Heart right ventricle (tissue), 16 donors: ENCODE measurements at regions not wholly inside any gene's neighbourhood (a gene's known extent, or its start where the extent isn't known, plus 50 kb on each side); places are given as distances from the start of the nearest gene placed in this dataset.

Source experiments
- ATAC-seq, 8 donors: fragments of 200-7000 bp; cut with Tn5 transposase; one replicate each; pipeline ENCODE4 v1.9.1; 2020; ENCODE audit warnings: mild to moderate bottlenecking in 8 of 8, moderate library complexity in 8 of 8, moderate number of reproducible peaks in 1 of 8
- DNase-seq, 2 donors: peaks; one replicate each; pipeline ENCODE4 v3.0.0-alpha.2; 2020
- H3K27ac ChIP-seq, 10 donors: fragments of 200-600 bp; sonication (generic) in 2 of 10; one replicate each; pipeline versions ENCODE4 v1.5.0 to v1.8.0; 2020 to 2022; ENCODE audit warnings: mild to moderate bottlenecking in 3 of 10
- H3K27me3 ChIP-seq, 7 donors: fragments of 200-600 bp; one replicate each; pipeline ENCODE4 v1.8.0; 2021 to 2022; ENCODE audit warnings: mild to moderate bottlenecking in 2 of 7
- H3K36me3 ChIP-seq, 9 donors: fragments of 200-600 bp; sonication (generic) in 1 of 9; one replicate each; pipeline versions ENCODE4 v1.5.0 to v1.8.0; 2020 to 2022; ENCODE audit warnings: mild to moderate bottlenecking in 2 of 9
- H3K4me1 ChIP-seq, 9 donors: fragments of 200-600 bp; sonication (generic) in 1 of 9; one replicate each; pipeline versions ENCODE4 v1.5.0 to v1.8.0; 2020 to 2022; ENCODE audit warnings: mild to moderate bottlenecking in 4 of 9
- H3K4me3 ChIP-seq, 10 donors: fragments of 200-600 bp; sonication (generic) in 2 of 10; one replicate each; pipeline versions ENCODE4 v1.5.0 to v1.8.0; 2020 to 2022; ENCODE audit warnings: mild to moderate bottlenecking in 7 of 10, moderate library complexity in 2 of 10
- H3K9me3 ChIP-seq, 11 donors: fragments of 200-600 bp in 10 of 11; sonication (generic) in 2 of 11; one replicate each; pipeline versions ENCODE4 v1.5.0 to v1.8.0; 2013 to 2022; ENCODE audit warnings: mild to moderate bottlenecking in 2 of 11, control low read depth in 1 of 11, moderate library complexity in 1 of 11
- CTCF ChIP-seq, 9 donors: fragments of 200-600 bp; sonication (generic) in 2 of 9; IDR thresholded peaks; one replicate each; pipeline versions ENCODE4 v1.5.0 to v1.8.0; 2021 to 2022; ENCODE audit warnings: antibody characterized with exemption in 9 of 9, mild to moderate bottlenecking in 5 of 9, moderate library complexity in 1 of 9
- WGBS, 2 donors: extraction: QIAGEN DNeasy Blood & Tissue Kit; methylation state at CpG; one replicate each; pipeline ENCODE4 v1.1.7; 2013; ENCODE audit warnings: inconsistent platforms in 1 of 2; 5-methylcytosine and 5-hydroxymethylcytosine counted together
- intact Hi-C, 10 donors: fragments of 100-400 bp; cut with DNase I; formaldehyde crosslinking; loops; one replicate each; pipeline versions ENCODE4 v1.11.1 to v1.14.2; 2022
- donor health status: Arrhythmogenic right ventricular cardiomyopathy.
- donor health status: ischemic (EF 13 %, LVEDD 7.1; RV severe dilation, severe dysfunction).
- donor health status: healthy with polysubstance abuse.
- donor health status: DM: no; HTN: yes; CAD: no.
- donor health status: DM: no; HTN: no; CAD: no.
- donor health status: ischemic (EF 25% LVEDD 6.9; RV normal size, moderate dysfunction).
- donor health status: ischemic (EF 25% LVEDD 5.7; RV mildly dilated, moderate dysfunction).
- donor health status: healthy.
- donor health status: DM: yes; HTN: yes; CAD: no.
- donor health status: Ischemic cardiomyopathy.
- donor health status: ischemic (EF 35%, LVEDD 5.7; RV mildly dilated, moderate dysfunction).
- donor health status: nonischemic (EF 11% LVEDD 7.7; RV severe dilation, severe dysfunction).
- donor health status: DM: yes; HTN: yes; CAD: no.
- donor health status: PGD.
- donor health status: ischemic (EF 29% LVEDD 5.4; RV normal size, mild dysfunction).
- donor health status: nonischemic (EF 23%, LVEDD 6.1; RV moderate dilation, normal function).

- ATAC-seq (no peak), DNase-seq (no peak)
- Histone ChIP-seq H3K4me3 (no peak overlapping the region), H3K27ac (no peak overlapping the region), H3K27me3 (peaks cover 0 to 8% (median 0%) of the 10 kb centered on the region in 7 donors), H3K4me1 (peaks cover 0 to 13% (median 0%) of the 10 kb centered on the region in 9 donors), H3K9me3 (no peaks in the 10 kb centered on the region), H3K36me3 (no peaks in the 10 kb centered on the region)
- WGBS, 2 donors, result 78 to 79% methylated on average over 6 of the region's 6 CpGs
- intact Hi-C loops, result loop anchor here in 1 of 10 donors (10.0 kb wide), 1 partner anchor 263 kb away; no protein-coding TSS in a partner anchor
- no peak for TF ChIP-seq CTCF (IDR thresholded peaks at IDR 0.05)
Measured at GRCh38 chr1:101301446-101302057, 64.7 kb downstream of the S1PR1 start.

GRCh38 chr1:101302831-101303511, 66.2 kb downstream of the S1PR1 start:
- ATAC-seq, result no peak
- H3K4me3 ChIP-seq, result no peak overlapping the region
- intact Hi-C loops, result loop anchor here in 1 of 10 donors (10.0 kb wide), 1 partner anchor 262 kb away; no protein-coding TSS in a partner anchor

GRCh38 chr1:101307985-101308689, 71.3 kb downstream of the S1PR1 start:
- intact Hi-C loops, result loop anchor here in 8 of 10 donors (2.0 to 10.0 kb wide), 4 partner anchors 49 to 884 kb away; no protein-coding TSS in a partner anchor
- Histone ChIP-seq H3K36me3 (no peaks in the 10 kb centered on the region), H3K27me3 (peaks cover 0 to 5% (median 0%) of the 10 kb centered on the region in 7 donors), H3K4me1 (peaks cover 0 to 37% (median 10%) of the 10 kb centered on the region in 9 donors), H3K27ac (peak overlapping the region in 1 of 10 donors; percentile 82), H3K4me3 (no peak overlapping the region), H3K9me3 (no peaks in the 10 kb centered on the region)
- no peak for TF ChIP-seq CTCF (IDR thresholded peaks at IDR 0.05)
- ATAC-seq, result no peak
- WGBS, 2 donors, result 76 to 80% methylated on average over 7 of the region's 7 CpGs
- DNase-seq, result no peak

More at GRCh38 chr1:101302831-101303511, 66.2 kb downstream of the S1PR1 start:
- DNase-seq, result no peak
- Histone ChIP-seq H3K36me3 (no peaks in the 10 kb centered on the region), H3K27me3 (peaks cover 0 to 7% (median 0%) of the 10 kb centered on the region in 7 donors), H3K9me3 (no peaks in the 10 kb centered on the region), H3K27ac (peak overlapping the region in 1 of 10 donors; percentile 10), H3K4me1 (peaks cover 0 to 13% (median 0%) of the 10 kb centered on the region in 9 donors)
- whole genome bisulfite sequencing, 2 donors, result 54 to 62% methylated on average over 3 of the region's 3 CpGs
- no peak for TF ChIP-seq CTCF (IDR thresholded peaks at IDR 0.05)

GRCh38 chr1:101308935-101309333, 72.1 kb downstream of the S1PR1 start:
- ATAC-seq (peak in 1 of 8 donors; percentile 29), DNase-seq (no peak)
- WGBS, 2 donors, result 28 to 29% methylated on average over 8 of the region's 8 CpGs
- TF ChIP-seq CTCF (IDR thresholded peaks at IDR 0.05), result no peak
- Histone ChIP-seq H3K4me3 (peak overlapping the region in 4 of 10 donors; percentile 52 to 58 (median 54)), H3K36me3 (no peaks in the 10 kb centered on the region), H3K27me3 (peaks cover 0 to 6% (median 0%) of the 10 kb centered on the region in 7 donors), H3K9me3 (no peaks in the 10 kb centered on the region), H3K27ac (peak overlapping the region in 1 of 10 donors; percentile 82), H3K4me1 (peaks cover 0 to 36% (median 10%) of the 10 kb centered on the region in 9 donors)
- intact Hi-C loops, result loop anchor here in 8 of 10 donors (2.0 to 10.0 kb wide), 4 partner anchors 48 to 883 kb away; no protein-coding TSS in a partner anchor
